Astrocyte of the hippocampus (primary cell): ENCODE measurements at regions not wholly inside any gene's neighbourhood (a gene's known extent, or its start where the extent isn't known, plus 50 kb on each side); places are given as distances from the start of the nearest gene placed in this dataset.

Source experiments
- DNase-seq: peaks from one replicate; pipeline ENCODE4 v3.0.0; 2011; ENCODE audit warnings: low read depth, low spot score

GRCh38 chr9:12933957-12934356 lies 159.1 kb downstream of the LURAP1L start:
- DNase-seq: peak; percentile 16

GRCh38 chr9:12934545-12935272 lies 159.9 kb downstream of the LURAP1L start:
- no peak for DNase-seq

- peak; percentile 21 for DNase-seq
Measured at GRCh38 chr9:12935714-12936113, 160.9 kb downstream of the LURAP1L start.

GRCh38 chr9:12954441-12954840 lies 179.6 kb downstream of the LURAP1L start:
- no peak for DNase-seq

- DNase-seq: no peak
Measured at GRCh38 chr9:12955510-12956163, 180.8 kb downstream of the LURAP1L start.

GRCh38 chr9:12956261-12956660 lies 181.4 kb downstream of the LURAP1L start:
- DNase-seq: no peak

- no peak for DNase-seq
Measured at GRCh38 chr9:12956805-12957204, 182.0 kb downstream of the LURAP1L start.

- no peak for DNase-seq
Measured at GRCh38 chr9:12958279-12958678, 183.5 kb downstream of the LURAP1L start.

- no peak for DNase-seq
Measured at GRCh38 chr9:12958708-12959107, 183.9 kb downstream of the LURAP1L start.

- DNase-seq: peak; percentile 6
Measured at GRCh38 chr9:12961276-12961809, 186.5 kb downstream of the LURAP1L start.

- DNase-seq: no peak
Measured at GRCh38 chr9:12963537-12963936, 188.7 kb downstream of the LURAP1L start.

- DNase-seq: no peak
Measured at GRCh38 chr9:12964271-12964670, 189.5 kb downstream of the LURAP1L start.

- no peak for DNase-seq
Measured at GRCh38 chr9:12965303-12965702, 190.5 kb downstream of the LURAP1L start.

GRCh38 chr9:12968093-12968492 lies 193.3 kb downstream of the LURAP1L start:
- DNase-seq: no peak

GRCh38 chr9:12972608-12973589 lies 198.1 kb downstream of the LURAP1L start:
- peak; percentile 79 for DNase-seq

GRCh38 chr9:12973710-12974109 lies 198.9 kb downstream of the LURAP1L start:
- no peak for DNase-seq

GRCh38 chr9:12974671-12975070 lies 199.9 kb downstream of the LURAP1L start:
- no peak for DNase-seq

GRCh38 chr9:12975496-12975895 lies 200.7 kb downstream of the LURAP1L start:
- peak; percentile 25 for DNase-seq

GRCh38 chr9:12980085-12980851 lies 205.4 kb downstream of the LURAP1L start:
- no peak for DNase-seq

GRCh38 chr9:12988258-12988657 lies 213.4 kb downstream of the LURAP1L start:
- DNase-seq: no peak

GRCh38 chr9:12989669-12990068 lies 214.8 kb downstream of the LURAP1L start:
- DNase-seq: no peak
